ENCODE measurements at regions not wholly inside any gene's neighbourhood (a gene's known extent, or its start where the extent isn't known, plus 50 kb on each side); places are given as distances from the start of the nearest gene placed in this dataset.

- H3K27me3 Mint-ChIP-seq (ENCODE audit: unreplicated experiment): peaks cover 5% of the 10 kb centered on the region
- DNase-seq (ENCODE audit: extremely low spot score, unreplicated experiment): no peak
- no peaks in the 10 kb centered on the region for H3K36me3 Mint-ChIP-seq (ENCODE audit: unreplicated experiment)
- TF ChIP-seq CTCF (IDR thresholded peaks at IDR 0.05): no peak
- no peaks in the 10 kb centered on the region for H3K4me1 Mint-ChIP-seq (ENCODE audit: unreplicated experiment)
- H3K4me3 Mint-ChIP-seq (ENCODE audit: unreplicated experiment): no peak overlapping the region
- H3K9me3 Mint-ChIP-seq (ENCODE audit: unreplicated experiment): peaks cover 5% of the 10 kb centered on the region
- no peak overlapping the region for H3K27ac Mint-ChIP-seq (ENCODE audit: unreplicated experiment)
These were observed 109.6 kb upstream of the DIAPH2 start for GRCh38 chrX:96575011-96575410.

- H3K4me1 Mint-ChIP-seq (ENCODE audit: unreplicated experiment): no peaks in the 10 kb centered on the region
- TF ChIP-seq CTCF (IDR thresholded peaks at IDR 0.05): no peak
- no peak for DNase-seq (ENCODE audit: extremely low spot score, unreplicated experiment)
- no peak overlapping the region for H3K27ac Mint-ChIP-seq (ENCODE audit: unreplicated experiment)
- H3K36me3 Mint-ChIP-seq (ENCODE audit: unreplicated experiment): no peaks in the 10 kb centered on the region
- H3K9me3 Mint-ChIP-seq (ENCODE audit: unreplicated experiment): peaks cover 5% of the 10 kb centered on the region
- H3K27me3 Mint-ChIP-seq (ENCODE audit: unreplicated experiment): peaks cover 5% of the 10 kb centered on the region
- H3K4me3 Mint-ChIP-seq (ENCODE audit: unreplicated experiment): no peak overlapping the region
These were observed 108.3 kb upstream of the DIAPH2 start for GRCh38 chrX:96576368-96576767.

DNA sequence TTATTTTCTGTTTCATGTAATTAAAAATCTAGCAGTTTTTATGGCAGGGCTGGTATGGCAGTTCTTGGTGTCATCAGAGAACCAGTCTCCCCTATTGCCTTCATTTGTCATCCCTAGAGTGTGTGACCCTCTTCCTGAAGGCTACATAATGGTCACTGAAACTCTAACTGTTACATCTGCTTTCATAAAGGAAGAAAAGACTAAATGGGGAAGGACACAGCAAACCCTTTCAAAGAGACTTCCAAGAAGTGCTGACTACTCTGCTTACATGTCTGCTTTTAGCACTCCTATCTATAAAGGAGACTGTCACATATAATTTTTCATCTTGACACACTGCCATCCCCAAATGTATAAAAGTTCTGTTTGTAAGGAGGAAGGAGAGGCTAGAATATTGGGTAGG, 105.9 kb upstream of the DIAPH2 start:
- H3K4me1 Mint-ChIP-seq (ENCODE audit: unreplicated experiment): no peaks in the 10 kb centered on the region

DNA sequence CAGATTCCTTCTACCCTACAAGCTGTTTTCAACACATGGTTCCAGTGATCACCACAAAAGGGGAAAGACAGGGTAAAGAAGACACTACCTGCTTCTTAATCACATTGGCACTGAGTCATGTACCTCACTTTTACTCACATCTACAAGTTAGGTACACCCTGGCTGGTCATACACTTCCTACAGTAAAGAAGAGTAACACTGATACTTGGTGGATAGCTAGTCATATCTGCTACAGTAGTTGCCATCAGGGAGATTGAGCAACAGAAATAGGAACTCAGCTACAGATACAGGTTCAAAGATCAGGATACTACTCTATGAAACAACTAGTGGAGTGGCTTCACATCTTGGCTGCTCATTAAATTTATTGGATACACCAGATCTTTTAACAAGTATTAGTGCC, 105.4 kb upstream of the DIAPH2 start:
- no peak for TF ChIP-seq CTCF (IDR thresholded peaks at IDR 0.05)

More for the DNA sequence above, 105.9 kb upstream of the DIAPH2 start:
- no peak overlapping the region for H3K27ac Mint-ChIP-seq (ENCODE audit: unreplicated experiment)
- no peaks in the 10 kb centered on the region for H3K36me3 Mint-ChIP-seq (ENCODE audit: unreplicated experiment)
- H3K27me3 Mint-ChIP-seq (ENCODE audit: unreplicated experiment): peaks cover 2% of the 10 kb centered on the region
- no peaks in the 10 kb centered on the region for H3K9me3 Mint-ChIP-seq (ENCODE audit: unreplicated experiment)
- H3K4me3 Mint-ChIP-seq (ENCODE audit: unreplicated experiment): no peak overlapping the region
- no peak for DNase-seq (ENCODE audit: extremely low spot score, unreplicated experiment)
- TF ChIP-seq CTCF (IDR thresholded peaks at IDR 0.05): no peak

GRCh38 chrX:96590403-96590802, 94.2 kb upstream of the DIAPH2 start:
- H3K36me3 Mint-ChIP-seq (ENCODE audit: unreplicated experiment): no peaks in the 10 kb centered on the region
- no peaks in the 10 kb centered on the region for H3K4me1 Mint-ChIP-seq (ENCODE audit: unreplicated experiment)
- no peak overlapping the region for H3K4me3 Mint-ChIP-seq (ENCODE audit: unreplicated experiment)
- H3K27ac Mint-ChIP-seq (ENCODE audit: unreplicated experiment): no peak overlapping the region
- no peak for TF ChIP-seq CTCF (IDR thresholded peaks at IDR 0.05)
- no peak for DNase-seq (ENCODE audit: extremely low spot score, unreplicated experiment)
- H3K27me3 Mint-ChIP-seq (ENCODE audit: unreplicated experiment): no peaks in the 10 kb centered on the region
- H3K9me3 Mint-ChIP-seq (ENCODE audit: unreplicated experiment): peaks cover 4% of the 10 kb centered on the region

More for the DNA sequence above, 105.4 kb upstream of the DIAPH2 start:
- Mint-ChIP-seq H3K36me3 (ENCODE audit: unreplicated experiment) (no peaks in the 10 kb centered on the region), H3K27ac (ENCODE audit: unreplicated experiment) (no peak overlapping the region), H3K27me3 (ENCODE audit: unreplicated experiment) (peaks cover 2% of the 10 kb centered on the region), H3K4me3 (ENCODE audit: unreplicated experiment) (no peak overlapping the region), H3K4me1 (ENCODE audit: unreplicated experiment) (no peaks in the 10 kb centered on the region), H3K9me3 (ENCODE audit: unreplicated experiment) (no peaks in the 10 kb centered on the region)
- no peak for DNase-seq (ENCODE audit: extremely low spot score, unreplicated experiment)
